GM23338 (cell line): ENCODE measurements at regions not wholly inside any gene's neighbourhood (a gene's known extent, or its start where the extent isn't known, plus 50 kb on each side); places are given as distances from the start of the nearest gene placed in this dataset.

ENCODE experiments used
- ATAC-seq: fragments of 200-7000 bp; cut with Tn5 transposase; 3 replicates; pipeline ENCODE4 v1.9.1; 2020
- DNase-seq: peaks from one replicate; pipeline ENCODE4 v3.0.0-alpha.2; 2015; ENCODE audit warnings: low spot score
- H2AFZ ChIP-seq: fragments of 200-600 bp; sonication (generic); 2 replicates; pipeline ENCODE4 v1.8.0; 2016; ENCODE audit warnings: antibody characterized with exemption, mild to moderate bottlenecking, moderate library complexity
- H3F3A ChIP-seq: fragments of 200-600 bp; sonication (generic); replicated peaks from 2 replicates; pipeline ENCODE4 v1.8.0; 2017; ENCODE audit warnings: antibody characterized with exemption, mixed run types, low read depth
- H3K27ac ChIP-seq: fragments of 200-600 bp; sonication (generic); 2 replicates; pipeline ENCODE4 v1.6.1; 2016; ENCODE audit warnings: low read depth
- H3K27me3 ChIP-seq: fragments of 200-600 bp; sonication (generic); 2 replicates; pipeline ENCODE4 v1.8.0; 2016; ENCODE audit warnings: mild to moderate bottlenecking, mixed run types, moderate library complexity; ENCODE audit not compliant: insufficient read depth
- H3K36me3 ChIP-seq: fragments of 200-600 bp; sonication (generic); 2 replicates; pipeline ENCODE4 v1.8.0; 2016; ENCODE audit warnings: mild to moderate bottlenecking; ENCODE audit not compliant: insufficient read depth
- H3K4me1 ChIP-seq: fragments of 200-600 bp; sonication (generic); 2 replicates; pipeline ENCODE4 v1.8.0; 2016; ENCODE audit warnings: mild to moderate bottlenecking, moderate library complexity; ENCODE audit not compliant: insufficient read depth
- H3K4me2 ChIP-seq: fragments of 200-600 bp; sonication (generic); 2 replicates; pipeline ENCODE4 v1.7.1; 2017; ENCODE audit warnings: mixed run types
- H3K4me3 ChIP-seq: fragments of 200-600 bp; sonication (generic); 2 replicates; pipeline ENCODE4 v1.6.1; 2016; ENCODE audit warnings: mixed run types
- H3K79me2 ChIP-seq: fragments of 200-600 bp; sonication (generic); replicated peaks from 2 replicates; pipeline ENCODE4 v1.8.0; 2017; ENCODE audit warnings: mild to moderate bottlenecking; ENCODE audit not compliant: insufficient read depth
- H3K9me2 ChIP-seq: fragments of 200-600 bp; sonication (generic); 2 replicates; pipeline ENCODE4 v1.8.0; 2017; ENCODE audit not compliant: insufficient read depth
- H4K20me1 ChIP-seq: fragments of 200-600 bp; sonication (generic); replicated peaks from 2 replicates; pipeline ENCODE4 v1.8.0; 2017; ENCODE audit warnings: mild to moderate bottlenecking; ENCODE audit not compliant: insufficient read depth
- H3K27ac Mint-ChIP-seq: 2 replicates; pipeline ENCODE4 v1.8.0; 2020; ENCODE audit warnings: inconsistent platforms, mild to moderate bottlenecking, moderate library complexity, mixed read lengths
- H3K27me3 Mint-ChIP-seq: 3 replicates; pipeline ENCODE4 v1.8.0; 2022; ENCODE audit warnings: low read depth, mild to moderate bottlenecking, moderate library complexity, mixed read lengths, inconsistent platforms; ENCODE audit not compliant: insufficient read depth, poor library complexity
- H3K36me3 Mint-ChIP-seq: 3 replicates; pipeline ENCODE4 v1.8.0; 2021; ENCODE audit warnings: low read depth, mild to moderate bottlenecking, inconsistent platforms, moderate library complexity, mixed read lengths
- H3K4me1 Mint-ChIP-seq: 3 replicates; pipeline ENCODE4 v1.8.0; 2020; ENCODE audit warnings: mild to moderate bottlenecking, inconsistent platforms, mixed read lengths
- H3K4me3 Mint-ChIP-seq: 3 replicates; pipeline ENCODE4 v1.8.0; 2021; ENCODE audit warnings: moderate library complexity, mild to moderate bottlenecking, inconsistent platforms, mixed read lengths
- H3K9me3 Mint-ChIP-seq: 3 replicates; pipeline ENCODE4 v1.8.0; 2020; ENCODE audit warnings: moderate library complexity, mild to moderate bottlenecking, inconsistent platforms, mixed read lengths
- CREB1 ChIP-seq: fragments of 250-450 bp; sonication (Bioruptor Pico); IDR thresholded peaks from 2 replicates; pipeline ENCODE4 v1.5.0; 2020; ENCODE audit warnings: low read depth, mild to moderate bottlenecking, moderate library complexity
- ETS1 ChIP-seq: IDR thresholded peaks from 2 replicates; pipeline ENCODE4 v1.6.1; 2016; ENCODE audit warnings: antibody characterized with exemption
- EZH2 ChIP-seq: fragments of 200-600 bp; sonication (generic); IDR thresholded peaks from one replicate; pipeline ENCODE4 v1.8.0; 2017; ENCODE audit warnings: antibody characterized with exemption, mild to moderate bottlenecking, low read depth; ENCODE audit not compliant: unreplicated experiment
- EZH2phosphoT487 ChIP-seq: fragments of 200-600 bp; sonication (generic); IDR thresholded peaks from one replicate; pipeline ENCODE4 v1.8.1; 2018; ENCODE audit warnings: antibody characterized with exemption; ENCODE audit not compliant: unreplicated experiment
- JUNB ChIP-seq: IDR thresholded peaks from one replicate; pipeline ENCODE4 v1.6.1; 2016; ENCODE audit warnings: antibody characterized with exemption; ENCODE audit not compliant: unreplicated experiment
- NANOG ChIP-seq: IDR thresholded peaks from 2 replicates; pipeline ENCODE4 v1.6.1; 2016; ENCODE audit warnings: antibody characterized with exemption, borderline replicate concordance
- POLR2AphosphoS5 ChIP-seq: IDR thresholded peaks from 2 replicates; pipeline ENCODE4 v1.6.1; 2016; ENCODE audit warnings: antibody characterized with exemption, low read depth
- STAT1 ChIP-seq: IDR thresholded peaks from one replicate; pipeline ENCODE4 v1.6.1; 2016; ENCODE audit warnings: antibody characterized with exemption; ENCODE audit not compliant: unreplicated experiment
- ZNF331 ChIP-seq: fragments of 250-450 bp; sonication (Bioruptor Pico); IDR thresholded peaks from 2 replicates; pipeline ENCODE4 v1.5.0; 2020; ENCODE audit warnings: low read depth, mild to moderate bottlenecking, moderate library complexity
- TF ChIP-seq, protein P1 (sequence below): fragments of 250-450 bp; sonication (Bioruptor Pico); IDR thresholded peaks from 2 replicates; pipeline ENCODE4 v1.5.0; 2020; ENCODE audit warnings: mild to moderate bottlenecking, moderate library complexity
- TF ChIP-seq, protein P2 (sequence below): IDR thresholded peaks from one replicate; pipeline ENCODE4 v1.6.1; 2018; ENCODE audit warnings: antibody characterized with exemption; ENCODE audit not compliant: unreplicated experiment

GRCh38 chr7:79980376-79980775 is 154.3 kb upstream of the GNAI1 start:
- H4K20me1 ChIP-seq = no peaks in the 10 kb centered on the region
- DNase-seq = no peak
- no peak for TF ChIP-seq JUNB
- TF ChIP-seq, protein P1, sequence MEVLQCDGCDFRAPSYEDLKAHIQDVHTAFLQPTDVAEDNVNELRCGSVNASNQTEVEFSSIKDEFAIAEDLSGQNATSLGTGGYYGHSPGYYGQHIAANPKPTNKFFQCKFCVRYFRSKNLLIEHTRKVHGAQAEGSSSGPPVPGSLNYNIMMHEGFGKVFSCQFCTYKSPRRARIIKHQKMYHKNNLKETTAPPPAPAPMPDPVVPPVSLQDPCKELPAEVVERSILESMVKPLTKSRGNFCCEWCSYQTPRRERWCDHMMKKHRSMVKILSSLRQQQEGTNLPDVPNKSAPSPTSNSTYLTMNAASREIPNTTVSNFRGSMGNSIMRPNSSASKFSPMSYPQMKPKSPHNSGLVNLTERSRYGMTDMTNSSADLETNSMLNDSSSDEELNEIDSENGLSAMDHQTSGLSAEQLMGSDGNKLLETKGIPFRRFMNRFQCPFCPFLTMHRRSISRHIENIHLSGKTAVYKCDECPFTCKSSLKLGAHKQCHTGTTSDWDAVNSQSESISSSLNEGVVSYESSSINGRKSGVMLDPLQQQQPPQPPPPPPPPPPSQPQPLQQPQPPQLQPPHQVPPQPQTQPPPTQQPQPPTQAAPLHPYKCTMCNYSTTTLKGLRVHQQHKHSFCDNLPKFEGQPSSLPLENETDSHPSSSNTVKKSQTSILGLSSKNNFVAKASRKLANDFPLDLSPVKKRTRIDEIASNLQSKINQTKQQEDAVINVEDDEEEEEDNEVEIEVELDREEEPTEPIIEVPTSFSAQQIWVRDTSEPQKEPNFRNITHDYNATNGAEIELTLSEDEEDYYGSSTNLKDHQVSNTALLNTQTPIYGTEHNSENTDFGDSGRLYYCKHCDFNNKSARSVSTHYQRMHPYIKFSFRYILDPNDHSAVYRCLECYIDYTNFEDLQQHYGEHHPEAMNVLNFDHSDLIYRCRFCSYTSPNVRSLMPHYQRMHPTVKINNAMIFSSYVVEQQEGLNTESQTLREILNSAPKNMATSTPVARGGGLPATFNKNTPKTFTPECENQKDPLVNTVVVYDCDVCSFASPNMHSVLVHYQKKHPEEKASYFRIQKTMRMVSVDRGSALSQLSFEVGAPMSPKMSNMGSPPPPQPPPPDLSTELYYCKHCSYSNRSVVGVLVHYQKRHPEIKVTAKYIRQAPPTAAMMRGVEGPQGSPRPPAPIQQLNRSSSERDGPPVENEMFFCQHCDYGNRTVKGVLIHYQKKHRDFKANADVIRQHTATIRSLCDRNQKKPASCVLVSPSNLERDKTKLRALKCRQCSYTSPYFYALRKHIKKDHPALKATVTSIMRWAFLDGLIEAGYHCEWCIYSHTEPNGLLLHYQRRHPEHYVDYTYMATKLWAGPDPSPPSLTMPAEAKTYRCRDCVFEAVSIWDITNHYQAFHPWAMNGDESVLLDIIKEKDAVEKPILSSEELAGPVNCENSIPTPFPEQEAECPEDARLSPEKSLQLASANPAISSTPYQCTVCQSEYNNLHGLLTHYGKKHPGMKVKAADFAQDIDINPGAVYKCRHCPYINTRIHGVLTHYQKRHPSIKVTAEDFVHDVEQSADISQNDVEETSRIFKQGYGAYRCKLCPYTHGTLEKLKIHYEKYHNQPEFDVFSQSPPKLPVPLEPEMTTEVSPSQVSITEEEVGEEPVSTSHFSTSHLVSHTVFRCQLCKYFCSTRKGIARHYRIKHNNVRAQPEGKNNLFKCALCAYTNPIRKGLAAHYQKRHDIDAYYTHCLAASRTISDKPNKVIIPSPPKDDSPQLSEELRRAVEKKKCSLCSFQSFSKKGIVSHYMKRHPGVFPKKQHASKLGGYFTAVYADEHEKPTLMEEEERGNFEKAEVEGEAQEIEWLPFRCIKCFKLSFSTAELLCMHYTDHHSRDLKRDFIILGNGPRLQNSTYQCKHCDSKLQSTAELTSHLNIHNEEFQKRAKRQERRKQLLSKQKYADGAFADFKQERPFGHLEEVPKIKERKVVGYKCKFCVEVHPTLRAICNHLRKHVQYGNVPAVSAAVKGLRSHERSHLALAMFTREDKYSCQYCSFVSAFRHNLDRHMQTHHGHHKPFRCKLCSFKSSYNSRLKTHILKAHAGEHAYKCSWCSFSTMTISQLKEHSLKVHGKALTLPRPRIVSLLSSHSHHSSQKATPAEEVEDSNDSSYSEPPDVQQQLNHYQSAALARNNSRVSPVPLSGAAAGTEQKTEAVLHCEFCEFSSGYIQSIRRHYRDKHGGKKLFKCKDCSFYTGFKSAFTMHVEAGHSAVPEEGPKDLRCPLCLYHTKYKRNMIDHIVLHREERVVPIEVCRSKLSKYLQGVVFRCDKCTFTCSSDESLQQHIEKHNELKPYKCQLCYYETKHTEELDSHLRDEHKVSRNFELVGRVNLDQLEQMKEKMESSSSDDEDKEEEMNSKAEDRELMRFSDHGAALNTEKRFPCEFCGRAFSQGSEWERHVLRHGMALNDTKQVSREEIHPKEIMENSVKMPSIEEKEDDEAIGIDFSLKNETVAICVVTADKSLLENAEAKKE (CRISPR knock-in tag) = no peak
- Mint-ChIP-seq H3K36me3 (0 out of 3 replicates have a peak, but pooled peaks cover 2% of the 10 kb centered on the region), H3K4me1 (no peaks in the 10 kb centered on the region), H3K27ac (no peak overlapping the region), H3K27me3 (no peaks in the 10 kb centered on the region), H3K9me3 (peaks cover 7% of the 10 kb centered on the region; the same call in 1 of the 3 replicates), H3K4me3 (no peak overlapping the region)
- H3K9me2 ChIP-seq = no peaks in the 10 kb centered on the region
- H3K4me2 ChIP-seq = no peak overlapping the region
- H3K4me1 ChIP-seq = no peaks in the 10 kb centered on the region
- no peaks in the 10 kb centered on the region for H3F3A ChIP-seq
- no peaks in the 10 kb centered on the region for H3K79me2 ChIP-seq
- ATAC-seq = no peak
- no peaks in the 10 kb centered on the region for H3K27me3 ChIP-seq
- H2AFZ ChIP-seq = no peak overlapping the region
- no peak overlapping the region for H3K4me3 ChIP-seq
- H3K27ac ChIP-seq = no peak overlapping the region
- H3K36me3 ChIP-seq = no peaks in the 10 kb centered on the region

DNA sequence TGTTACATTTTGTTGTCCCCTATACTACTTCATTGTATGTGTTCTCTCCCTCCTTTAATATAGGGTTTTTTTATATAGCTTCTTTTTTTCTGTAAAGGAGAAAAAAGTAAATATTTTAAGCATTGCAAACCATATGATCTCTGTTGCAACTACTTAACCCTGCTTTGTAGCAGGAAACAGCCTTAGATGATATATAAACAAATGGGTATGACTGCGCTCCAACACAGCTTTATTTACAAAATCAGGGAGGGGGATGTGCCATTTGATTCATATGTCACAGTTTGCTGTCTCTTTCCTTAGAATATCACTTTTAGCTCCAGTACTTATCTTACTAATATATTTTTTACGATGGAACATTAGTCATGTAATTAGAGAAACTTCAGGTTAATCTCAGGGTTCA is 155.2 kb upstream of the GNAI1 start:
- no peak for DNase-seq
- Mint-ChIP-seq H3K4me1 (no peaks in the 10 kb centered on the region), H3K27ac (no peak overlapping the region), H3K27me3 (no peaks in the 10 kb centered on the region), H3K4me3 (no peak overlapping the region), H3K36me3 (0 out of 3 replicates have a peak, but pooled peaks cover 2% of the 10 kb centered on the region), H3K9me3 (peaks cover 7% of the 10 kb centered on the region; the same call in 1 of the 3 replicates)
- H3K9me2 ChIP-seq = no peaks in the 10 kb centered on the region
- H3F3A ChIP-seq = no peaks in the 10 kb centered on the region
- no peaks in the 10 kb centered on the region for H4K20me1 ChIP-seq
- H3K27ac ChIP-seq = no peak overlapping the region
- no peak for ATAC-seq
- no peak overlapping the region for H3K4me3 ChIP-seq
- H3K79me2 ChIP-seq = no peaks in the 10 kb centered on the region
- no peaks in the 10 kb centered on the region for H3K4me1 ChIP-seq
- H3K27me3 ChIP-seq = no peaks in the 10 kb centered on the region
- H2AFZ ChIP-seq = no peak overlapping the region
- H3K36me3 ChIP-seq = no peaks in the 10 kb centered on the region
- H3K4me2 ChIP-seq = no peak overlapping the region
- TF ChIP-seq JUNB (no peak), POLR2AphosphoS5 (no peak), NANOG (no peak), CREB1 (CRISPR knock-in tag) (no peak), EZH2 (no peak), ZNF331 (CRISPR knock-in tag) (no peak), EZH2phosphoT487 (no peak), STAT1 (no peak), ETS1 (no peak)
- TF ChIP-seq, protein P2, sequence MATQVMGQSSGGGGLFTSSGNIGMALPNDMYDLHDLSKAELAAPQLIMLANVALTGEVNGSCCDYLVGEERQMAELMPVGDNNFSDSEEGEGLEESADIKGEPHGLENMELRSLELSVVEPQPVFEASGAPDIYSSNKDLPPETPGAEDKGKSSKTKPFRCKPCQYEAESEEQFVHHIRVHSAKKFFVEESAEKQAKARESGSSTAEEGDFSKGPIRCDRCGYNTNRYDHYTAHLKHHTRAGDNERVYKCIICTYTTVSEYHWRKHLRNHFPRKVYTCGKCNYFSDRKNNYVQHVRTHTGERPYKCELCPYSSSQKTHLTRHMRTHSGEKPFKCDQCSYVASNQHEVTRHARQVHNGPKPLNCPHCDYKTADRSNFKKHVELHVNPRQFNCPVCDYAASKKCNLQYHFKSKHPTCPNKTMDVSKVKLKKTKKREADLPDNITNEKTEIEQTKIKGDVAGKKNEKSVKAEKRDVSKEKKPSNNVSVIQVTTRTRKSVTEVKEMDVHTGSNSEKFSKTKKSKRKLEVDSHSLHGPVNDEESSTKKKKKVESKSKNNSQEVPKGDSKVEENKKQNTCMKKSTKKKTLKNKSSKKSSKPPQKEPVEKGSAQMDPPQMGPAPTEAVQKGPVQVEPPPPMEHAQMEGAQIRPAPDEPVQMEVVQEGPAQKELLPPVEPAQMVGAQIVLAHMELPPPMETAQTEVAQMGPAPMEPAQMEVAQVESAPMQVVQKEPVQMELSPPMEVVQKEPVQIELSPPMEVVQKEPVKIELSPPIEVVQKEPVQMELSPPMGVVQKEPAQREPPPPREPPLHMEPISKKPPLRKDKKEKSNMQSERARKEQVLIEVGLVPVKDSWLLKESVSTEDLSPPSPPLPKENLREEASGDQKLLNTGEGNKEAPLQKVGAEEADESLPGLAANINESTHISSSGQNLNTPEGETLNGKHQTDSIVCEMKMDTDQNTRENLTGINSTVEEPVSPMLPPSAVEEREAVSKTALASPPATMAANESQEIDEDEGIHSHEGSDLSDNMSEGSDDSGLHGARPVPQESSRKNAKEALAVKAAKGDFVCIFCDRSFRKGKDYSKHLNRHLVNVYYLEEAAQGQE = no peak
